ENCODE measurements at regions not wholly inside any gene's neighbourhood (a gene's known extent, or its start where the extent isn't known, plus 50 kb on each side); places are given as distances from the start of the nearest gene placed in this dataset.

- DNase-seq (ENCODE audit: low read depth in 2 of 2): peak; percentile 27 to 47
Observed at GRCh38 chr12:65556676-65557437, 267.4 kb upstream of the HMGA2 start.

DNA sequence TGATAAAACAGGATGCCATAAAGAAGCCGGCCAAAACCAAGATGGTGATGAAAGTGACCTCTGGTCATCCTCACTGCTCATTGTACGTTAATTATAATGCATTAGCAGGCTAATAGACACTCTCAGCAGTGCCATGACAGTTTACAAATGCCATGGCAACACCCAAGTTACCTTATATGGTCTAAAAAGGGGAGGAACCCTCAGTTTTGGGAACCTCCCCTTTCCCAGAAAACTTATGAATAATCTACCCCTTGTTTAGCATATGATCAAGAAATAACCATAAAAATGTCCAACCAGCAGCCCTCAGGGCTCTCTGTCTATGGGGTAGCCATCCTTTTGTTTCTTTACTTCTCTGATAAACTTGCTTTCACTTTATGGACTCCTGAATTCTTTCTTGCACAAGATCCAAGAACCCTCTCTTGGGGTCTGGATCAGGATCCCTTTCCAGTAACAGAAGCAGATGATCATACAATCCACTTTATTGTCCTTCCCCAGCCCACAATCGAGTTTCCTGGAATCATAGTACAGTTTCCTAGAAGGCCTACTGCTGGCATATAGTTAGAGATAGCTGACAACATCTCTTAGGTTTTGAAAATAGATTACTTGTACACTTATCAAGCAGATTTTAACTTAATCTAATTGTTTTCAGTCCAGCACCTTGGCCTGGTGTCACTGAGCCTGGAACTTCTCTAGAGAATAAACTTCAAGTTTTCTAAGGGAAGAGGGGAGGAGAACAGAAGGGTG, 266.7 kb upstream of the HMGA2 start:
- DNase-seq (ENCODE audit: low read depth in 2 of 2): no peak

DNA sequence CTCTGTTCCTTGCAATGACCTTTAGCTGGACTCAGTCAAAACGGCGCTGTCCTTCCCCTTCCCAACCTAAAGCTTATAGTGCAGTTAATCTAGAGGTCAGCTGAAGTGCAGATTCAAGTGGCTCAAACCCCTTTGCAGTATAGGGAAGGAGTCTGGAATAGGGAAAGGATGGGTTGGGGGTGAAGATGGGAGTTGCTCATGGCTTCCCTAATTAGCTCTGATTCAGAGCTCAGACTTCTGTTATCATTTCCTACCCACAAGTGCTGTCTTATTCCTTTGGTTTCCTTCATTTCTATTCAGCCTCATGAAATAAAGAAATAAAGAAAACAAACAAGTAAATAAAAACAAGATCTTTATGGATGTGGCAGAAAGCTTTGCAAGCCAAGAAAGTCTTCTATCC, 264.0 kb upstream of the HMGA2 start:
- no peak for DNase-seq (ENCODE audit: low read depth in 2 of 2)

GRCh38 chr12:65561798-65562382, 262.4 kb upstream of the HMGA2 start:
- no peak for DNase-seq (ENCODE audit: low read depth in 2 of 2)

- DNase-seq (ENCODE audit: low read depth in 2 of 2): no peak
Observed at GRCh38 chr12:65565601-65566560, 258.4 kb upstream of the HMGA2 start.

DNA sequence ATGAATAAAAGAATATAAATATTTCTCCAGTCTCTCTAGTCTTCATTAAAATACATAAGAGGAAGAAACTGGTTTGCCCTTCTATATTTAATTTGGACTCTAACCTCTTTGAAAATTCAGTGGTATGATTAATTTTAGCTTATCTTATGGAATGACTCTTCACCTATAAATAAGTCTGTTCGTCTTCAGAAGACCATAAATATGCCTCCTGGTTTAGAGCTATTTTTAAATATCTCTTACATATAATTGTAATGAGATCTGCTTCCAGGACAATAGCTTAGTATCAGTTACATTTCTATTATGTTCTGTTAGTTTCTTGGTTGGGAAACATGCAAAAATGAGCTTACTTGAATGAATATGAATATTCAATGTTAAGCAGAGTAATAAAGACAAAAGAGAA, 257.5 kb upstream of the HMGA2 start:
- DNase-seq (ENCODE audit: low read depth in 2 of 2): no peak

- no peak for DNase-seq (ENCODE audit: low read depth in 2 of 2)
Observed at GRCh38 chr12:65567820-65568219, 256.5 kb upstream of the HMGA2 start.

GRCh38 chr12:65568517-65568916, 255.8 kb upstream of the HMGA2 start:
- DNase-seq (ENCODE audit: low read depth in 2 of 2): no peak

- DNase-seq (ENCODE audit: low read depth in 2 of 2): no peak
Observed at GRCh38 chr12:65570451-65571130, 253.7 kb upstream of the HMGA2 start.

GRCh38 chr12:65574867-65575266, 249.4 kb upstream of the HMGA2 start:
- DNase-seq (ENCODE audit: low read depth in 2 of 2): no peak

GRCh38 chr12:65584016-65584415, 240.3 kb upstream of the HMGA2 start:
- DNase-seq (ENCODE audit: low read depth in 2 of 2): no peak

DNA sequence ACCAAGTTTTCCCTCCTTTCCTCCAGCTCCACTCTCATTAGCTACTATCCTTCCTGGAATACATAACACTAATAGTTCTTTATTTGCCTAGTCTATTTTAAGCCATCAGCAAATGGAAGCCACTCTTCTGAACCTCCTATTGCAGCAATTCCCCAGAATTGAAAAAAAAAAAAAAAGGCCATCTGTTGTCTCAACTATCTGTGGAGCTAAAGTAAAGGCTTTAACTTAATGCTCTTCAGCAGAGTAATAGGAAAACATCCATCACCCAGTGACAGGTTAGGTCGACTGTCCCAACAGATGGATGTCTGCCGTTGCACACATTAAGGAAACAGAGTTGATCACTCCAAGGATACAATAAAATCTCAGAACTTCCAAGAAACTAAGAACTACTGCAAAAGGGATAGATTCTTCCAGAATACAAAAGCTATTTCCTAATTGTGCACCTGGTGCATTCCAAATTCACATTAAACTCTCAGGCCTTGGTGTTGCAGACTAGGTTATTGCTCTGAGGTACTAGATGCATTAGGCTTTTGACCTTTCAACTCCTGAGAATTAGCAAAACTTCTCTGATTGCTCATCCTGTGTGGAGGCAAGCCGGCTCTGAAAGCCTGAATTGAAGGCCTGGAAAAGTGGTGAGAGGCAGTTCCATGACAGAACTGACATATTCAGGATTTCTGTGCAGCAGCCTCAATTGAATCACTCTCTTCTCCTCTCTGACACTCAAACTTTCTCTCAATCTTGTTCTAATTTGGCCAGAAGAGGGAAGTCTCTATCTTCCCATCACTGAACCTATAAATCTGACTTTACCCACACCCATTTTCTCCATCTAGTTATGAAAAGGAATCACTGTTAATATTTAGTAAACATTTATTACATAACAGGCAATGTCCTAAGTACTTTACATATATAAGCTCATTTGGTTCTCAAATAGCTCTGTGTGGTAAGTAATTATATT, 238.4 kb upstream of the HMGA2 start:
- DNase-seq (ENCODE audit: low read depth in 2 of 2): no peak

DNA sequence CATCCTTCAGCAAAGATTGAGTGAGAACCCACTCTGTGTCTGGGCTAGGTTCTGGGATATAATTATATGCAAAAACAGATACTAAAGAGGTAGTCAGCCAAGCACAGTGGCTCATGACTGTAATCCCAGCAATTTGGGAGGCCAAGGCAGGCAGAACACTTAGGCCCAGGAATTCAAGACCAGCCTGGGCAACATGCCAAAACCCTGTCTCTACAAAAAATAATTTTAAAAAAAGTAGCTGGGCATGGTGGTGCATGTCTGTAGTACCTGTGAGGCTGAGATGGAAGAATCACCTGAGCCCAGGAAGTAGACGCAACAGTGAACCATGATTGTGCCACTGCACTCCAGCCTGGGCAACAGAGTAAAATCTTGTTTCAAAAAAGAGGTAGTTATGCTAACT, 237.5 kb upstream of the HMGA2 start:
- DNase-seq (ENCODE audit: low read depth in 2 of 2): no peak

DNA sequence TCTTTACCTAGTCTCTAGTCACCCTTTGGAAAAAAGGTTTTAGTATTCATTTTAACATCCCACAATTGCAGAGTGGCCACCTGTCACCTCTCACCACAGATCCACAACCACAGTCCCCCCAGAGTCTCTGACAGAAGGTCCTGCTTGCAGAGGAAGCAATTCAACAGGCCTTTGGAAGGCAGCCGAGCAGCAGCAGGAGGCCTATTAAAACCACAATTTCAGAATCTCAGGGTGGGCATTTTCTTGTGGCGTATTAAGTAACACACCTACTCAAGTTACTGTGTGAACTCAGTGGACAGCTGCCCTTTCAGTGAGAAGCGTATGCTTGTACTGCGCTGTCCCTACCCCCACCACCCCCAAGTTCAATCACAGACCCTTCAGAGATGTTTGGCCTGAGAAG, 234.0 kb upstream of the HMGA2 start:
- no peak for DNase-seq (ENCODE audit: low read depth in 2 of 2)

DNA sequence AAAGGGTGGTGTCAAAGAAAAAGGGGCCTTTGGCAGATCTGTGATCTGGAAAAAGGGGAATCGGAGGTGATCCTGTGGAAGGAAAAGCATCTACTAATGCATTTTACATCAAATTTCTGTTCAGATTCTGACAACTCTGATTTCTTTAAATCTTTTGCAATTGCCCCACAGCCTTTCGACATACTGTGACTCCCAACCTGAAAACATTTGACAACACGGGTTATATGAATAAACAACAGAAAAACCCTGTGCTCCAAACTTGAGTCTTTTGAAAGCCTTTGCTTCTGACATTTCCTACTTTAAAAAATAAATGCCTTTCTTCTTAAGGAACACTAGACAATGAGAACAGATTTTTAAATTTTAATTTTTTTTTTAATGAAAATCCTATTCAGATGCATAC, 231.9 kb upstream of the HMGA2 start:
- no peak for DNase-seq (ENCODE audit: low read depth in 2 of 2)

DNA sequence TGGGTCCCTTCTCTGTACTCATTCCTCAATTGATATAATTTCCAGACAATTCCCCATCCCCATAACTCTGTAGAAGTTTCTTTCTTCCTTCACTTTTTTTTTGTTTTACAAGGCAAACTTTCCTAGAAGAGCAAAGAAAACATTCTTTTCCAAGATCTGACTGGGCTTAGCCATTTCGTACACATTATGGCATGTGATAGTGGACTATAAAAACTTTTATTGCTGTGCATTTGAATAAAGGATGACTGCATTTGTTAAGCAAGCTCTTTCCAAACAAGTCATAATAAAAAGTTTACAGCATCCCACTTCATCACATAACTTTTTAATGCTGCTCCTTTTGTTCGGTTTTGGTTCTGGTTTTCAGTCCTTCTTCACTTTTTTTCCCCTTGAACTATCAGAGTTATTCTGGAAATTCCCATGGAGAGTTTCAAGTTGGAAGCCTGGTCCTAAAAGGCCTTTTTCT, 231.0 kb upstream of the HMGA2 start:
- DNase-seq (ENCODE audit: low read depth in 2 of 2): no peak

- no peak for DNase-seq (ENCODE audit: low read depth in 2 of 2)
Observed at GRCh38 chr12:65594409-65594808, 229.9 kb upstream of the HMGA2 start.

GRCh38 chr12:65595016-65595560, 229.2 kb upstream of the HMGA2 start:
- no peak for DNase-seq (ENCODE audit: low read depth in 2 of 2)

GRCh38 chr12:65596514-65597091, 227.7 kb upstream of the HMGA2 start:
- DNase-seq (ENCODE audit: low read depth in 2 of 2): no peak

All from stimulated activated CD4-positive, alpha-beta T cell treated with anti-CD3 and anti-CD28 coated beads, Interleukin-15, amount 100 ng/mL, for 48 hours (primary cell).